Brain pericyte (primary cell): ENCODE measurements at regions not wholly inside any gene's neighbourhood (a gene's known extent, or its start where the extent isn't known, plus 50 kb on each side); places are given as distances from the start of the nearest gene placed in this dataset.
"Not testable (repeated sequence)": the region's sequence is repeated elsewhere in the genome, so short reads cannot be mapped to it uniquely, and the experiment has no call there.

Source experiments
- DNase-seq: peaks from one replicate; pipeline ENCODE4 v3.0.0-alpha.2; 2012; ENCODE audit warnings: low read depth, low spot score

DNA sequence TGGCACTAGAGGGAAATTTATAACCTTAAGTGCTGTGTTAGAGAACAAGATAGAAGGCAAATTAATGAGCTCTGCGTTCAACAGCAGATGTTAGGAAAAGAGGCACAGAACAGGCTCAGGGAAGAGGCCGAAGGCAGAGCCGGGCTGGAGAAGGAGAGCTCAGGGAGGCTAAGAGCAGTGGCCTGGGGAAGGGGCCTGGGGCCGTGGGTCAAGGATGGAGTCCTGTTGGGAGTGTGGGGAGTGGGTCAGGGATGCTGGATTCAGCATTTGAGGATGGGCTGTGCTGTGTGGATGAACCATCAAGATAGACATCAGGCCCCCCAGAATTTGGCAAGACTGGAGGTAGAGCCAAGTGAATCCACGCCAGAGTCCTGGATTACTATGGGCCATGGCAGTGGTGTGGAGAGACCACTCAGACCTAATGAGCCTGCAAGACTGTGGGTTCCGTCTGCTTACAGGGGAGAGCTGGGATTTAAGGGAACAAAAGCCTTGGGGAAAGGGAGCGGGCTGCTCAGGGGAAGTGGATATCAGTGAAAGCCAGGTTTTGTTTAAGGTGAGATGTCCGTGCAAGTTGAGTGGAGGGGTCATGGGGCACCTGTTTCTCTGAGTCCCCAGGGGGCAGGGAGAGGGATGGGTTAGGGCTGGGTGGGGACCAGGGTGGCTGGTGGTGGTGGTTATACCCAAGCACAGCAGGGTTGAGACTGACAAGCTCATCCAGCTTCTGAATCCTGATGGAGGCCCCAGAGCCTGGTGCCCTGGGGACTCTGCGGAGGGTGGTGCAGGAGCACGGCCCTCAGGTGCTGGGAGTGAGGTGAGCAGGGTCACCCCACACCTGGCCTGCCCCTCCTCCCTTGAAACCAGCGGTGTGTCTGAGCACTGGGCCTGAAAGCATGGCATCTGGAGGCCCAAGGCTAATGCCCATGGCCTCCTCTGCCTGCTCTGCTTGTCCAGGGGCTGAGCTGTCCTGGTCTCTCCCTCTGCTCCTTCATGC, 101.7 kb downstream of the BMS1 start:
- DNase-seq, result no peak

DNA sequence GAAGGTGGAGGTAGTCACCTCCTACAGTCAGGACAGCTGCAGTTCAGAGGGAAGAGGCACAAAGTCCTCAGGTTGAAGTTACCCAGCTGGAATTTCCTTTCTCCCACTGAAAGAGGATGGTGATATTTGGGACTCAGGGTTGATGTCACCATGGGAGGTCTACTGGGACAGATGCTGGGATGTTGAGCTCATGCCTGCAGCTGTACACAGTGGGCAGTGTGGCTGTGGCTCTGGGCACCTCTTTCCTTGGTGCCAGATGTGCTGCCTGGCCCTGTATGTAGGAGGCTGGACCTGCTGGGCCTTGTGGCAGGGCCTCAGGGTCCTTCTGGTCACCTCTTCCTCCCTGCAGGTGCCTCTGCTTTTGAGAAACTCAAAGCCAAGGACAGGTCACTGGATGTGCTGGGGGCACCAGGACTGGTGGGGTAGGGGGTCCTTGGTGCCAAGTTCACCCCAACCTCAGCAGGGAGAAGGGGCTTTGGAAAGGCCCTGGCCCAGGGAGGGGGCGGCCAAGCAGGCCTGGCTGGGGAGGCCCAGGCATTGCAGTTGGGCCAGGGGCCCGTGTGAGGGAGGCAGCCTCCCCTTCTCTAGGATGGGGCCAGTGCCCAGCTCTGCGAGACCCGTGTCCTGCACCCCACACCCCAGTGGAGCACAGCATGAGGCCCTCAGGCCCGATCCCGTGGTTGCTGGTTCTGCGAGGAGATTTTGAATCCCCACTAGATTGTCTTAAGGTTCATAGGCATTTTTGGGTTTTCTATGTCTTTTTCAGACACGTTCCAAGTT, 103.1 kb downstream of the BMS1 start:
- DNase-seq, result no peak

DNA sequence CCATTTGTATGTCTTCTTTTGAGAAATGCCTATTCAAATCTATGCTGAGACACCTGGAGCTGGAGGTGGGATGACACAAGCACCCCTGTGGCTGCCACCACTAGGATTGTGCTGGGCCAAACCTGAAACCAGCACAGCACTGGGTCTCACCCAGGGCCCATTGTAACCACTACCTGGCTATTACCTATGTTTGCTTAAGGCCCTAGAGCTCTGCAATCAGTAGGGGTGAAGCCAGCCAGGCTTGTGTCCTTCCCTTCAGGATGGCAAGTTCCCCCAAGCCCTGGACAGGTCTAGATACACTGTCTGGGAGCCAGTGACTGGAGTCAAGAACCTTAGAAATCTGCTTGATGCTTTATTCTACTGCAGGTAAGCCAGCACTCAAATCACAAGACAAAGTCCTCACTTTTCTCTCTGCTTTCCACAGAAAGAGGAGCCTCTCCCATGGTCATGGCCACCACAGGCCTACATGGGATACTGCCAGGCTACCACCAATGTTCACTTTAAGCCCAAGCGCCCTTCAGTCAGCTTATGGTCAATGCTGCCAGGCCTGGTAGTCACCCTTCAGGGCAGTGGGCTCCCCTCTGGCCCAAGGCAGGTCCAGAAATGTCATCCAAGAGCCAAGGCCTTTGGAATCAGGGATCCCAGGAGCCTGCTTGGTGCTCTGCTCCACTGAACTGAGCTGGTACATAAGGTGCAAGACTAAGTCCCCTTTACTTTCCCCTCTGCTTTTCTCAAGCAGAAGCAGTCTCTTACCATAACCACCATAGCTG, 105.3 kb downstream of the BMS1 start:
- no peak for DNase-seq

- DNase-seq, result no peak
Measured at GRCh38 chr10:42888504-42889095, 106.0 kb downstream of the BMS1 start.

- DNase-seq, result no peak
Measured at GRCh38 chr10:42896735-42897134, 114.1 kb downstream of the BMS1 start.

- no peak for DNase-seq
Measured at GRCh38 chr10:42898037-42898960, 115.7 kb downstream of the BMS1 start.

GRCh38 chr10:42899036-42899435, 116.4 kb downstream of the BMS1 start:
- DNase-seq, result no peak

DNA sequence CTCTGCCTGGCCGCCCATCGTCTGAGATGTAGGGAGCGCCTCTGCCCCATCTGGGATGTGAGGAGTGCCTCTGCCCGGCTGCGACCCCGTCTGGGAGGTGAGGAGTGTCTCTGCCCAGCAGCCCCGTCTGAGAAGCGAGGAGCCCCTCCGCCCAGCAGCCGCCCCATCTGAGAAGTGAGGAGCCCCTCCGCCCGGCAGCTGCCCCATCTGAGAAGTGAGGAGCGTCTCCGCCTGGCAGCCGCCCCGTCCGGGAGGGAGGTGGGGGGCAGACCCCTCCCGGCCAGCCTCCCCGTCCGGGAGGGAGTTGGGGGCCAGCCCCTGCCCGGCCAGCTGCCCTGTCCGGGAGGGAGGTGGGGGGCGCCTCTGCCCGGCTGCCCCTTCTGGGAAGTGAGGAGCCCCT, 117.8 kb downstream of the BMS1 start:
- DNase-seq, result not testable (repeated sequence)

DNA sequence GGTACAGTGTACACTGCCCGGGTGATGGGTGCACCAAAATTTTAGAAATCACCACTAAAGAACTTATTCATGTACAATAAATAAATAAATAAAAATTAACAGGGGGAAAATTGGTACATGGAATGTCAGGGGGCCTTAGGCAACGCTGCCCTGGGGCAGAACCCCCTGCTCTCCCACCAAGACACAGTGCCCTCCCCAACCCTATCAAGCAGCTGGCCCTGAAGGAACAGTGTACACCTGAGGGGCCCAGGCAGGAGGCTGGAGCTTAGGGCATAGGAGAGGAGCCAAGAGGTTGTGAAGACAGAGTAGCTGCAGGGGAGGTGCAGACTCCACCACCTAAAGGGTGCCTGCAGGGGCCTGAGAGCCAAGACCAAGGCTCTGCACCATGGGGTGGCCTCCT, 128.8 kb downstream of the BMS1 start:
- DNase-seq, result no peak

DNA sequence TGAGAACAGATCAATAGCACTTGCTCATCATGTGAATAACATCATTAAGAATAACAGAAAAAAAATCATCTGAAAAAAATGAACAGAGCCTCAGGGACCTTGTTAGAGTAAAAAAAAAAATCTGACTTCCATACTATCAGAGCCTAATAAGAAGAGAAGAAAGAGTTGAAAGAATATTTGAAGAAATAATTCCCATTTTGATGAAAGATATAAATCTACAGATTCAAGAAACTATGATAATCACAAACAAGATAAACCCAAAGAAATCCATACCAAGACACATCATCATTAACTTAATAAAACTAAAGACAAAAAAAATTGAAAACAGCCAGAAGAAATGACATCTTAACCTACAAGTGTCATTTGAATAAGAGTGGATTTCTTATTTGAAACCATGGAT, 134.4 kb downstream of the BMS1 start:
- DNase-seq, result no peak

- DNase-seq, result no peak
Measured at GRCh38 chr10:42917821-42918220, 135.2 kb downstream of the BMS1 start.

- DNase-seq, result no peak
Measured at GRCh38 chr10:42921951-42922350, 139.4 kb downstream of the BMS1 start.

GRCh38 chr10:42924484-42924883, 141.9 kb downstream of the BMS1 start:
- DNase-seq, result no peak

- DNase-seq, result no peak
Measured at GRCh38 chr10:42926843-42927242, 144.2 kb downstream of the BMS1 start.

DNA sequence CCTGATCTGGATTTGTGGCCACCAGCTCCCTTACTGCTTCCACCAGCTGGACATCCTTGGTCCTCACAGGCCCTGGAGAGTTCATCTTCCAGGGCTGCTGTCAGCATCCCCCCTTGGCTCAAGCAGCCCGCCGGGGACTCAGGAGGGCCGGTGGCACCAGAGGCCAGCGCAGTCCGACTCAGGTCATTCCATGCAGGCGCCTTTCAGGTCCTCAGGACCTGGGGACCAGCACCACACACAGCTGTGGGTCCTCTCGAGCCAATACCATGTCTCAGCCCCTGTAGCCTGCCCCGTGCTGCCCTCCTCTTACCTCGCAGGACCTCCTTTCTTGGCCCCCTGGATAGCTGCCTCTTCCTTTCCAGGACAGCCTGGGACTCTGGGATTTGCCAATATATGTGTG, 145.5 kb downstream of the BMS1 start:
- no peak for DNase-seq

DNA sequence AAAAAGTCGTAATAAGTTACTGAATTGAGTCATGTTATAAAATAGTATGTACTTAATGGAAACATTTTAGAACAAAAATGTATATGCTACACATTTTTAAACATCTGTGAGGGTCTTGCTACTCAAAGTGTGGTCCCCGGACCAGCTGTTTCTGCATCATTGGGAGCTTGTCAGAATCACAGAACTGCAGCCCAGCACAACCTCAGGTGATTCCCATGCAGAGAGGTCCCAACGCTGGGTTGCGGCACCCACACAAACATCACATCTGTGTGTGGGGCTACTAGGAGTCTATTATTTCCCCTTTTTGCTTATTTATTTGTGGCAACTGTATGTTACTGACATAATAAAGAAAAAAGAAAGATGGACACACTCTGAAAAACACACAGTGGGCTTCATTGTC, 146.6 kb downstream of the BMS1 start:
- DNase-seq, result no peak

GRCh38 chr10:42929993-42930392, 146.9 kb upstream of the RET start:
- no peak for DNase-seq

DNA sequence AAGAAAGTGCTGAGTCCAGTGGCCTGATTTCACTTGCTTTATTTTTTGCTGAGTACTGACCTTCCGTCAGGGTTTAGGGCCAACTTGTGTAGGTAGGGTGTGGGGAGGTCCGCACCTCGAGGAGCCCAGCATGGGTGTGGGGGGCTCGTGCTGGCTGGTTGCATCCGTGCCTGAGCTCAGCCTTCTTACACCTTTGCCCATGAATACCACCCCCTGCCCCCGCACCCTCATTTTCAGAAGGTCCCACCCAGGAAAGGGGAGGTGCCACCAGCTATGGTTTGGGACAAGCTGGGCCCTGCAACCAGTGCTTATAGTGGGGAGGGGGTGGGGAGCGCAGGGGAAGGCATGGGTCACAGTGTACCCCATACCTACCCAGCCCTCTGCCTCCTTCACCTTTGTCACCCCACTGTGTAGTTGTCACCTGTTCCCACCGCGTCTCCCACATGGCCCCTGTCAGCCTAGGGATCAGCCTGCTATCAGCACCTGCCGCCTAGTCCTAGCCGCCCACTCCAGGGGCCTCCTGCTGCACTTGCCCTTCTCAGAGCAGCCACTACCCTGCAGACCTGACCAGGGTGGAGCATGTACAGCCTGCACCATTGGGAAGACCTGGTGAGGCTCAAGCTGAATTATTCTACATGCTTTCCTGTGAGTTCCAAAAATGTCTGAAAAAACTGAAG, 146.2 kb upstream of the RET start:
- DNase-seq, result no peak

DNA sequence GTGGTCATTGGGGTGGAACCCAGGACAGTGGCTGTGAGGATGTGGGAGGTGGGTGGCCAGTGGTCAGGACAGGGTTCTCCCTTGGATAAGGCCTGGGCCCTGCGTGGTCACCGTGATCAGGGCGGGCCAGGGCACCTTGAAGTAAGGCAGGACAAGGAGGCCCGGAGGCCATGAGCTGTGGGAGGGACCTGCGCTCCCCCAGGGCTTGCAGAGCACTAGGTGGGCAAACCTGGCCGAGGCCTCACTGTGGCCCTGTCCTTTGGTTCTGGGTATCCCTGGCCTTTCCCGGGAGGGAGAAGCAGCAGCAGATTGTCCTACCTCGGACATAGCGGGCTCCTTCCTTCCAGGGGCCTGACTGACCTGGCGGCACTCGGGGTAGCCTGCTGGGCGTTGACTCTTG, 144.8 kb upstream of the RET start:
- DNase-seq, result no peak
